RCC 7860 (cell line): ENCODE measurements at regions not wholly inside any gene's neighbourhood (a gene's known extent, or its start where the extent isn't known, plus 50 kb on each side); places are given as distances from the start of the nearest gene placed in this dataset.

Experiments
- DNase-seq: peaks from one replicate; pipeline ENCODE4 v3.0.0-alpha.2; 2015; ENCODE audit warnings: low spot score
- FAIRE-seq: peaks from 2 replicates; lab custom pipeline; 2012; peaks lifted over from hg19 to GRCh38; lab: Jason Lieb, UNC

GRCh38 chr12:87283886-87284285 lies 745.3 kb downstream of the C12orf50 start:
- DNase-seq (no peak), FAIRE-seq (no peak)

- DNase-seq = no peak
- no peak for FAIRE-seq
Observed at GRCh38 chr12:87283111-87283510, 746.1 kb downstream of the C12orf50 start.

- no peak for FAIRE-seq
Observed at GRCh38 chr12:87280893-87281292, 748.3 kb downstream of the C12orf50 start.

GRCh38 chr12:87280356-87280755 lies 748.8 kb downstream of the C12orf50 start:
- DNase-seq = no peak
- FAIRE-seq = no peak

More at GRCh38 chr12:87280893-87281292, 748.3 kb downstream of the C12orf50 start:
- no peak for DNase-seq

- DNase-seq (no peak), FAIRE-seq (no peak)
Observed at GRCh38 chr12:87274594-87275245, 754.5 kb downstream of the C12orf50 start.

- no peak for FAIRE-seq
Observed at GRCh38 chr12:87272851-87273250, 756.4 kb downstream of the C12orf50 start.

GRCh38 chr12:87270919-87271318 lies 758.3 kb downstream of the C12orf50 start:
- peak; percentile 42 for FAIRE-seq
- DNase-seq = peak; percentile 60

More at GRCh38 chr12:87272851-87273250, 756.4 kb downstream of the C12orf50 start:
- no peak for DNase-seq

GRCh38 chr12:87266305-87266704 lies 762.9 kb downstream of the C12orf50 start:
- FAIRE-seq = no peak

GRCh38 chr12:87259391-87259790 lies 769.8 kb downstream of the C12orf50 start:
- no peak for FAIRE-seq

More at GRCh38 chr12:87266305-87266704, 762.9 kb downstream of the C12orf50 start:
- no peak for DNase-seq

GRCh38 chr12:87254381-87255030 lies 774.7 kb downstream of the C12orf50 start:
- no peak for DNase-seq

More at GRCh38 chr12:87259391-87259790, 769.8 kb downstream of the C12orf50 start:
- DNase-seq = no peak

GRCh38 chr12:87253157-87253556 lies 776.0 kb downstream of the C12orf50 start:
- DNase-seq (no peak), FAIRE-seq (no peak)

More at GRCh38 chr12:87254381-87255030, 774.7 kb downstream of the C12orf50 start:
- no peak for FAIRE-seq

GRCh38 chr12:87246726-87247125 lies 782.5 kb downstream of the C12orf50 start:
- DNase-seq = no peak
- FAIRE-seq = no peak

- FAIRE-seq (no peak), DNase-seq (no peak)
Observed at GRCh38 chr12:87238466-87238865, 790.7 kb downstream of the C12orf50 start.

GRCh38 chr12:87234898-87235297 lies 794.3 kb downstream of the C12orf50 start:
- FAIRE-seq (no peak), DNase-seq (no peak)

- no peak for FAIRE-seq
- DNase-seq = no peak
Observed at GRCh38 chr12:87233671-87234070, 795.5 kb downstream of the C12orf50 start.

- FAIRE-seq = no peak
- DNase-seq = no peak
Observed at GRCh38 chr12:87231818-87232217, 797.4 kb downstream of the C12orf50 start.

GRCh38 chr12:87230441-87230840 lies 798.8 kb downstream of the C12orf50 start:
- FAIRE-seq (no peak), DNase-seq (no peak)

- FAIRE-seq (no peak), DNase-seq (no peak)
Observed at GRCh38 chr12:87227162-87227561, 802.0 kb downstream of the C12orf50 start.

GRCh38 chr12:87217491-87217890 lies 811.7 kb downstream of the C12orf50 start:
- FAIRE-seq = no peak

GRCh38 chr12:87216436-87216835 lies 812.8 kb downstream of the C12orf50 start:
- no peak for DNase-seq
- FAIRE-seq = no peak

More at GRCh38 chr12:87217491-87217890, 811.7 kb downstream of the C12orf50 start:
- no peak for DNase-seq

- DNase-seq = no peak
- no peak for FAIRE-seq
Observed at GRCh38 chr12:87202189-87202588, 827.0 kb downstream of the C12orf50 start.

- FAIRE-seq = no peak
- no peak for DNase-seq
Observed at GRCh38 chr12:87201598-87201997, 827.6 kb downstream of the C12orf50 start.
